ENCODE measurements at regions not wholly inside any gene's neighbourhood (a gene's known extent, or its start where the extent isn't known, plus 50 kb on each side); places are given as distances from the start of the nearest gene placed in this dataset.

DNA sequence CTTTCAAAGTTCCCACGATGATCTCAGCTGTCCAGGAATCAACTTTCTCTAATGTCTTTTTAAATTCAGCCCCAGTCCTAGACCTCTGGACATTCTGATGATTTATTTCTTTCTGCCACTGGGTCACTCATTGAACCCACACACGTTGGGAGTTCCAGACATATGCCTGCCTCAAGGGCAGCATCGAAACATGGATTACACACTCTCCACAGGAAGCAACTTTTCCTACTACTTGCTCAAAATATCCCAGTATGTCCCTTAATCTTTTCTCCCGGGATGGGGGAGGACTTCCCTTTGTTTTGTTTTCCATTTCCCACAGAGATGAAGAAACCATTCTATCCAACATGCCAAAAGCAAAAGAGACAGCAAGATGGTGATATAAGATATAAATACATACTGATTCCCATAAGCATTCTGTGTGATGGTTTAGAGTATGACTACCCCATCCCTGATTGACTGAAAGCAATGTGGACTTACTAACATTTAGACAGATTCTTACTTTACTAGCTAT, 79.8 kb upstream of the PPARGC1A start:
- TF ChIP-seq, protein P1, sequence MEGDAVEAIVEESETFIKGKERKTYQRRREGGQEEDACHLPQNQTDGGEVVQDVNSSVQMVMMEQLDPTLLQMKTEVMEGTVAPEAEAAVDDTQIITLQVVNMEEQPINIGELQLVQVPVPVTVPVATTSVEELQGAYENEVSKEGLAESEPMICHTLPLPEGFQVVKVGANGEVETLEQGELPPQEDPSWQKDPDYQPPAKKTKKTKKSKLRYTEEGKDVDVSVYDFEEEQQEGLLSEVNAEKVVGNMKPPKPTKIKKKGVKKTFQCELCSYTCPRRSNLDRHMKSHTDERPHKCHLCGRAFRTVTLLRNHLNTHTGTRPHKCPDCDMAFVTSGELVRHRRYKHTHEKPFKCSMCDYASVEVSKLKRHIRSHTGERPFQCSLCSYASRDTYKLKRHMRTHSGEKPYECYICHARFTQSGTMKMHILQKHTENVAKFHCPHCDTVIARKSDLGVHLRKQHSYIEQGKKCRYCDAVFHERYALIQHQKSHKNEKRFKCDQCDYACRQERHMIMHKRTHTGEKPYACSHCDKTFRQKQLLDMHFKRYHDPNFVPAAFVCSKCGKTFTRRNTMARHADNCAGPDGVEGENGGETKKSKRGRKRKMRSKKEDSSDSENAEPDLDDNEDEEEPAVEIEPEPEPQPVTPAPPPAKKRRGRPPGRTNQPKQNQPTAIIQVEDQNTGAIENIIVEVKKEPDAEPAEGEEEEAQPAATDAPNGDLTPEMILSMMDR (IDR thresholded peaks at IDR 0.05), result no peak

DNA sequence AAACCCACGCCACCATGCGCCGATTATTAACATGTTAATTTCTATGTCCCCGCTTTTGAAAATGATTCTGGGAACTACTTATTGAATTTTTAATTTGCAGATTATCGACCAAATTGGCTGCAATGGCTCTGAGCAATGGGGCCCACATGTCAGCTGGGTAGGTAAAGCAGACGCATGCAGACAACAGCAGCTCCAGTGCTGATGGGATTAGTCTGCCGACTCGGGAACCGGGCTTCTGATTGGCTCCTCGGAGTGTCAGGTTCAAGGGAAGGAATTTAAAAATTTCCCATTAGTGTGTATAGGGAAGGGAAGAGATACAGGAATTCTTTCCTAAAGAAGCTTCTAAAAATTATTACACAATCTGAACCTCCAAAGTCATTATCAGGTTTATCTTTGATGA, 77.4 kb upstream of the PPARGC1A start:
- TF ChIP-seq, protein P1 (IDR thresholded peaks at IDR 0.05), result no peak

DNA sequence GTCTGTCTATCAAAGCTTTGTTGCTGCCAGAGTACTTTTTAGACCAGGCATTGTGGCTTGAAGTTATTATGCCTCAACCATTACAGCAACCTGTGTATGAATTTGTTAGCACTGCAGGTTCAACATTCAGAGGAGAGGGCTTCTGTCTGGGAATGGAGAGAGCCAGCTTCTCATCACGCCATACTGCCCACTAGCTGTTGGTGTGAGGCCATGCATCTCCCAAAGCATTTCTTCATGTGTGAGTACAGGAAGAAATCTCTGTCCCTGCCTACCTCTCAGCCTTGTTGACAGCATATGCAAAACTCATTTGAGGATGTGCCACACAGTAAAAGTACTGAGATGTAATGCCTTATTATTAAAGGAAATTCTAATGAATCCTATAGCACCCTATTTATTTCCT, 76.9 kb upstream of the PPARGC1A start:
- TF ChIP-seq, protein P1 (IDR thresholded peaks at IDR 0.05), result no peak

DNA sequence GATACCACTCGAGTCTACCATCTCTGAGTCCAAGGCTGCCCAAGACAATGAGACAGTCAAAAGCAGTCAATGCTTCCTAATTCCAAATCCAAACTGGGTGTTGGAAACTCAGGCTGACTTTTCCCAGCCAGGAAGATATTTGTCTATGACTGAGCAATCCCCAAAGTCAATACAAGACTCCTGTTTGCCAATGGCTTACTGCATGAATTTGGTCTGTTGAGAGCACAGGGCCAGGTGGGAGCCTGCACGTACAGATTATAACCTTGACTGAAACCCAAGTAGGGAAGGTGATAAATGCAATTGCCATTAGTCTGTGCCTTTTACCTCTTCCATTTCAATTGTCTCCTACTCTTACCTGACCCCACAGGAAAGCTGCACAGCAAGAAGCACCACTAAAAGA, 72.6 kb upstream of the PPARGC1A start:
- TF ChIP-seq, protein P1 (IDR thresholded peaks at IDR 0.05), result no peak

DNA sequence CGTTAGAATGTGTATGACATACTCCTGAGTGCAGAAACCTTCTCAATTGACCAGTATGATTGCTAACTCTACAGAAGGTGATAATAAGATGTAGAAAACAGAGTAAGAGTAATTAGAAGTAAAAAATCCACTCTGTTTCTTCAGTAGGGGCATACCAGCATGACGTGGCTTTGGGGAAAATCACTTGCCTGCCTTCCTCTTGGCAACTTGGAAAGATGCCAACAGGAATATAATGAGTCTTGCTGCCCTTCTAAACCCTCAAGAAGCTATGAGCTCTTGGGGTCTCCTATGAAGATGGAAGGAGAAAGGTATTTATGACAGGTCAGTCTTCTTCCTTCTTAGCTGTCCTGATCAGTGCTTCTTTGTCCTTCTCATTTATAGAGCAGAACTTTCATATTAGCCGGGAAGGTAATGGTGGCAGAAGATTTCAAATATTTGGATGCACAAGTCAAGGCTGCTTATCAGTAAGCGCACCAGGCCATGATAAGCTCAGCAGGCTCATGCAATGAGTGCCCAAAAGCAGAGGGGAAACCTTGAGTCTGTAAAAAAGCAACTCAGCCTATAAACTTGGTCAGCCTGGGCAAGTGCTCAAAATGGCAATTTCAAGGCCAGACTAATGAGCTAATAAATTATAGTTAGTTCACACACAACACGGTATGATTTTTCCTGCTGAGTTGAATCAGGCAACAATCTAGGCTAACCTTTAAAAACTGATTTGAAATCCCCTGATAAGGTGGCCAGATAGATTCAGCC, 69.7 kb upstream of the PPARGC1A start:
- TF ChIP-seq, protein P1 (IDR thresholded peaks at IDR 0.05), result no peak

DNA sequence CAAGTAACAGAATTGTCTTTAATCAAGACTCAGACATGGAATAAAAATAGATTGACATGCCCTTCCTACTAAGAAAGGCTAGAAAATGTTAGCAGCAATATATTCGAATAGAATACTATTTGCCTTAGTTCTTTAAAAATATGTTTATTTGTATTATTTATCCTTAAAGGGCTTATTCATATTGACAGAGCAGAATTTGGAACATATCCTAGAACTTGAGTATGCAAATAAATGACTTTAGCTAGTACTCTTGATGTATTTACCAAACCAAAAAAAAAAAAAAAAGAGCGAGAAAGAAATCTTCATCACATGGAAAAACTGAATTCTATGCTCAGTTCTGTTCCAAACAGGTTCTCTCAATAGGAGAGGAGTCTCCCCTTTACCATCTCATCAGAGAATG, 68.9 kb upstream of the PPARGC1A start:
- TF ChIP-seq, protein P1 (IDR thresholded peaks at IDR 0.05), result no peak

DNA sequence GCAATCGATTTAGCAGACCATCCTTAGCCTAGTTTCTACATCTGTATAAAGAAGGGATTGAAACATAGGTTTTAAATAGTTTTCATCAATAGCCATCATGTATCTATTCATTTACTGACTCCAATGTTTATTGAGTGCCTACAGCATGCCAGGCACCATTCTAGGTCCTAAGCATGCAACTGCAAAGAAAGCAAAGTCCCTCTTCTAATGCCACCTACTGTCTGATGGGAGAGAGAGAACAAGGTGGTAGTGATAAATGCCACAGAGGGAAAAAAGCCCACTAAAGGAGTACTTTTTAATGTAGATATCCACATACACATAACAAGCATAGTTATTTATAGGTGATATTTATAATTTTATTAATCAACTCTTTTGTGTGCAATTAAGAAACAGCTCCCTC, 67.6 kb upstream of the PPARGC1A start:
- TF ChIP-seq, protein P1 (IDR thresholded peaks at IDR 0.05), result no peak
